CD1c-positive myeloid dendritic cell (primary cell): ENCODE measurements at regions not wholly inside any gene's neighbourhood (a gene's known extent, or its start where the extent isn't known, plus 50 kb on each side); places are given as distances from the start of the nearest gene placed in this dataset.

Experiments used
- DNase-seq: peaks from one replicate; pipeline ENCODE4 v3.0.0-alpha.2; 2016; ENCODE audit errors: extremely low spot score

- DNase-seq: no peak
Measured at GRCh38 chr6:88244721-88245120, 78.6 kb upstream of the CNR1 start.

- DNase-seq: no peak
Measured at GRCh38 chr6:88238901-88239300, 72.8 kb upstream of the CNR1 start.

GRCh38 chr6:88238065-88238464 is 71.9 kb upstream of the CNR1 start:
- DNase-seq: no peak

GRCh38 chr6:88236612-88237360 is 70.6 kb upstream of the CNR1 start:
- no peak for DNase-seq

GRCh38 chr6:88232753-88233152 is 66.6 kb upstream of the CNR1 start:
- DNase-seq: no peak

GRCh38 chr6:88223298-88223697 is 57.2 kb upstream of the CNR1 start:
- DNase-seq: no peak

GRCh38 chr6:88220493-88220892 is 54.3 kb upstream of the CNR1 start:
- no peak for DNase-seq

GRCh38 chr6:88216182-88216581 is 50.0 kb upstream of the CNR1 start:
- DNase-seq: no peak
